PC-9 (cell line): ENCODE measurements at regions not wholly inside any gene's neighbourhood (a gene's known extent, or its start where the extent isn't known, plus 50 kb on each side); places are given as distances from the start of the nearest gene placed in this dataset.
A peak's percentile ranks its signal among the peaks of the same experiment; 100 is the strongest.

Experiments
- BruUV-seq: library from RNA; stranded (reverse); fragments of 400-500 nt; replicated peaks from 2 replicates; lab custom pipeline; 2021; lab: Mats Ljungman, UMichigan
- CTCF ChIA-PET: fragments of 300-600 bp; sonication (Branson Sonifier 250); formaldehyde crosslinking; loops from one replicate; lab custom pipeline; 2022; ENCODE audit warnings: antibody characterized with exemption; lab: Charles Lee
- POLR2A ChIA-PET: fragments of 300-600 bp; sonication (Branson Sonifier 250); formaldehyde crosslinking; loops from one replicate; lab custom pipeline; 2022; ENCODE audit warnings: antibody characterized with exemption; ENCODE audit not compliant: unreplicated experiment; lab: Charles Lee
- DNase-seq, 2 experiments: peaks; one replicate each; pipeline versions ENCODE4 v3.0.0 to v3.0.0-alpha.2; 2015 to 2022; ENCODE audit warnings: mixed read lengths in 1 of 2
- H2AFZ ChIP-seq: fragments of 200-600 bp; sonication (generic); 2 replicates; pipeline ENCODE4 v1.8.1; 2017; ENCODE audit warnings: antibody characterized with exemption
- H3F3A ChIP-seq: fragments of 200-600 bp; sonication (generic); 2 replicates; pipeline ENCODE4 v1.8.1; 2017; ENCODE audit warnings: antibody characterized with exemption, mild to moderate bottlenecking, low read depth; ENCODE audit not compliant: insufficient read depth
- H3K27ac ChIP-seq: fragments of 200-600 bp; sonication (generic); 2 replicates; pipeline ENCODE4 v1.6.1; 2016; ENCODE audit warnings: mixed run types
- H3K27me3 ChIP-seq: fragments of 200-600 bp; sonication (generic); 2 replicates; pipeline ENCODE4 v1.6.1; 2016; ENCODE audit warnings: low read depth, mixed run types; ENCODE audit not compliant: insufficient read depth
- H3K36me3 ChIP-seq: fragments of 200-600 bp; sonication (generic); 2 replicates; pipeline ENCODE4 v1.6.1; 2016; ENCODE audit warnings: low read depth, mixed run types
- H3K4me1 ChIP-seq: fragments of 200-600 bp; sonication (generic); replicated peaks from 2 replicates; pipeline ENCODE4 v1.6.1; 2016; ENCODE audit warnings: mixed run types; ENCODE audit not compliant: insufficient read depth
- H3K4me2 ChIP-seq: fragments of 200-600 bp; sonication (generic); 2 replicates; pipeline ENCODE4 v1.6.1; 2017; ENCODE audit warnings: mixed run types
- H3K4me3 ChIP-seq: fragments of 200-600 bp; sonication (generic); 2 replicates; pipeline ENCODE4 v1.6.1; 2016; ENCODE audit warnings: mixed run types
- H3K79me2 ChIP-seq: fragments of 200-600 bp; sonication (generic); 2 replicates; pipeline ENCODE4 v1.6.1; 2017; ENCODE audit warnings: low read depth, mixed run types
- H3K9me2 ChIP-seq: fragments of 200-600 bp; sonication (generic); 2 replicates; pipeline ENCODE4 v1.8.1; 2017; ENCODE audit warnings: mild to moderate bottlenecking; ENCODE audit not compliant: insufficient read depth
- H3K9me3 ChIP-seq: fragments of 200-600 bp; sonication (generic); 2 replicates; pipeline ENCODE4 v1.8.1; 2016; ENCODE audit warnings: low read depth; ENCODE audit not compliant: insufficient read depth
- H4K20me1 ChIP-seq: fragments of 200-600 bp; sonication (generic); 2 replicates; pipeline ENCODE4 v1.8.1; 2017; ENCODE audit not compliant: insufficient read depth
- CTCF ChIP-seq: fragments of 200-600 bp; sonication (generic); conservative IDR thresholded peaks from 2 replicates; pipeline ENCODE4 v1.6.1; 2017; ENCODE audit warnings: mixed run types, antibody characterized with exemption, mild to moderate bottlenecking, moderate library complexity
- EZH2 ChIP-seq: fragments of 200-600 bp; sonication (generic); IDR thresholded peaks from 2 replicates; pipeline ENCODE4 v1.8.0; 2017; ENCODE audit warnings: antibody characterized with exemption, low read depth
- intact Hi-C: fragments of 100-400 bp; cut with micrococcal nuclease; formaldehyde crosslinking; loops from one replicate; pipeline ENCODE4 v1.10.0; 2022; ENCODE audit not compliant: unreplicated experiment

GRCh38 chr2:183519371-183520056, 395.3 kb downstream of the NUP35 start:
- Histone ChIP-seq H3K9me2 (no peaks in the 10 kb centered on the region; the same call in 1 of the 2 replicates), H4K20me1 (no peaks in the 10 kb centered on the region), H3K4me3 (no peak overlapping the region), H3K4me1 (no peaks in the 10 kb centered on the region), H3K27ac (no peak overlapping the region), H3F3A (no peaks in the 10 kb centered on the region), H2AFZ (no peak overlapping the region), H3K4me2 (no peak overlapping the region), H3K36me3 (no peaks in the 10 kb centered on the region), H3K27me3 (no peaks in the 10 kb centered on the region), H3K9me3 (no peaks in the 10 kb centered on the region), H3K79me2 (no peaks in the 10 kb centered on the region)
- ChIA-PET CTCF (no interaction called here), POLR2A (no interaction called here)
- no TSS peak for BruUV-seq
- intact Hi-C loops, result no loop called here
- TF ChIP-seq CTCF, result no peak
- no peak for TF ChIP-seq EZH2
- DNase-seq, result peak in 1 of 2 experiments; percentile 8

DNA sequence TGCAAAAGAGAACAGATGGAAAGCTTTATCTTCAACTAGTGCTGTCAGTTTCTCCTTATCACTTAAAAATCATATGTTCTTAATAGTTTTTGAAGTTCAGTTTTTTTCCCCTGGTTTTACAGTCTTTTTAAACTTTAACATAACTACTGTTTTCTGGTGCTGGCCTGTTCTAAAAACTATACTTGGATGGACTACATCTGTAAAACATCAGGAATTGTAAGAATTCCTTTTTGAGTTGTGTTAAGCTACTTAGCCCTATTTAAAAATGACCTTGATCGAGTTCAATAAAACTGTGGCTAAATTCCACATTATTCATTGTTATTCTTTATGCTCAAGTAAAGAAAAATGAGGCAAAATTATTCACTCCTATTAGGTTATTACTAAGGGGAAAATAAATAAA, 397.7 kb downstream of the NUP35 start:
- Histone ChIP-seq H3K9me2 (no peaks in the 10 kb centered on the region; the same call in 1 of the 2 replicates), H2AFZ (no peak overlapping the region), H3K27ac (no peak overlapping the region), H3K4me2 (no peak overlapping the region), H3K4me3 (no peak overlapping the region), H4K20me1 (no peaks in the 10 kb centered on the region), H3K36me3 (no peaks in the 10 kb centered on the region), H3F3A (no peaks in the 10 kb centered on the region), H3K27me3 (no peaks in the 10 kb centered on the region), H3K9me3 (no peaks in the 10 kb centered on the region), H3K79me2 (no peaks in the 10 kb centered on the region), H3K4me1 (no peaks in the 10 kb centered on the region)
- TF ChIP-seq CTCF (no peak), EZH2 (no peak)
- intact Hi-C loops, result no loop called here
- peak in 1 of 2 experiments; percentile 27 for DNase-seq
- ChIA-PET CTCF (no interaction called here), POLR2A (no interaction called here)
- BruUV-seq, result no TSS peak

DNA sequence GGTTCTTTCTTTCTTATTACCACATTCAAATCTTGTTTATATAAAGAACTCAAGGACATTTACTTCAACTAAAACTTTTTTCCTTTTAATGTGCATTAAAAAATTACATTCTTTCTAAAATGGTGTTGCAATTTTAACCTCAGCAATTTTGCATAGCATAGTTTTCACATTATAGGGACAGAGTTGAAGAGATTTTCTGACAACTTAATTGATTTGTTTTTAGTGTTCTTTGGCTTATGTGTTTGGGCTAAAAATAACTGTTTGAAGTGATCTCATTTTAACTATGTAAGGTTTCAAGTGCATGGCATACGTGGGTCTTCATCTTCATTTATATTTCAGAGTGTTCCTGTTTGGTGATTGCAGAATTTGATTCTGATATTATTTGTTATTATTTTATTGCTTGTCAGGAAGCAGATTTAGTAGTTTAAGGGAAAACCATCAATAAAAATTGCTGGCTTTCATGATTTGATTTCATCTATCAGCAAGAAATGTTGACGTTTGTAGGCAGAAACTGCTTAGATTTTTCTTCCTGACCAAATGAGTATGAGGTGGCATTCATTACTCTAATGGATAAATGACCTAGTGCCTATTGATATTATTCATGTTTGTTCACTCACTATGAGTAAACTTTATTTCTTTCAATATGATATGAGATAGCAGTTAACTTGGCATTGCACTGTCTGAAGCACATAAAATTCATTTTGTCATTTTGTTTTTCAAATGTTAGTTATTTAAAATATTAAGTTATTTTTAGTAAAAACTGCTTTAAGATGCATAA, 398.4 kb downstream of the NUP35 start:
- Histone ChIP-seq H3K79me2 (no peaks in the 10 kb centered on the region), H3K9me2 (no peaks in the 10 kb centered on the region; the same call in 1 of the 2 replicates), H3K36me3 (no peaks in the 10 kb centered on the region), H3K27me3 (no peaks in the 10 kb centered on the region), H3K4me2 (no peak overlapping the region), H3F3A (no peaks in the 10 kb centered on the region), H3K4me3 (no peak overlapping the region), H2AFZ (no peak overlapping the region), H3K9me3 (no peaks in the 10 kb centered on the region), H3K4me1 (no peaks in the 10 kb centered on the region), H4K20me1 (no peaks in the 10 kb centered on the region), H3K27ac (no peak overlapping the region)
- intact Hi-C loops, result no loop called here
- no peak for TF ChIP-seq CTCF
- TF ChIP-seq EZH2, result no peak
- BruUV-seq, result no TSS peak
- DNase-seq, result peak in 1 of 2 experiments; percentile 6
- CTCF ChIA-PET, result no interaction called here
- POLR2A ChIA-PET, result no interaction called here
